IMR-90 (cell line): ENCODE measurements at regions not wholly inside any gene's neighbourhood (a gene's known extent, or its start where the extent isn't known, plus 50 kb on each side); places are given as distances from the start of the nearest gene placed in this dataset.

Experiments
- ATAC-seq: fragments of 200-7000 bp; cut with Tn5 transposase; 2 replicates; pipeline ENCODE4 v1.9.1; 2020; ENCODE audit warnings: low read depth, mild to moderate bottlenecking, moderate library complexity
- BruUV-seq: library from RNA; stranded (reverse); fragments of 400-500 nt; replicated peaks from 2 replicates; lab custom pipeline; 2021; lab: Mats Ljungman, UMichigan
- CTCF ChIA-PET: fragments of 300-600 bp; formaldehyde crosslinking; extraction: SDS; loops from one replicate; lab custom pipeline; 2021; ENCODE audit warnings: antibody characterized with exemption; lab: Yijun Ruan, JAX
- POLR2A ChIA-PET: fragments of 300-600 bp; sonication (Branson Sonifier 250); formaldehyde crosslinking; loops from one replicate; lab custom pipeline; 2022; ENCODE audit warnings: antibody characterized with exemption; ENCODE audit not compliant: unreplicated experiment; lab: Charles Lee
- DNase-seq: peaks from one replicate; pipeline ENCODE4 v3.0.0; 2013
- H2AFZ ChIP-seq: replicated peaks from 2 replicates; pipeline ENCODE3; 2013; ENCODE audit warnings: low read length, mild to moderate bottlenecking; ENCODE audit not compliant: poor library complexity
- H2AK5ac ChIP-seq: 2 replicates; pipeline ENCODE4 v1.6.1; 2013; ENCODE audit warnings: low read depth, low read length, inconsistent platforms
- H2AK9ac ChIP-seq: replicated peaks from 2 replicates; pipeline ENCODE3; 2013; ENCODE audit warnings: mild to moderate bottlenecking, low read depth, low read length, moderate library complexity; ENCODE audit not compliant: poor library complexity
- H2BK120ac ChIP-seq: 2 replicates; pipeline ENCODE4 v1.6.1; 2013; ENCODE audit warnings: low read depth, low read length, inconsistent platforms
- H2BK15ac ChIP-seq: 3 replicates; pipeline ENCODE4 v1.6.1; 2013; ENCODE audit warnings: low read depth, low read length, inconsistent platforms
- H2BK20ac ChIP-seq: 2 replicates; pipeline ENCODE4 v1.6.1; 2013; ENCODE audit warnings: low read depth, mild to moderate bottlenecking, inconsistent platforms, low read length, moderate library complexity
- H2BK5ac ChIP-seq: 2 replicates; pipeline ENCODE4 v1.6.1; 2013; ENCODE audit warnings: mild to moderate bottlenecking, low read depth, low read length, inconsistent platforms; ENCODE audit not compliant: poor library complexity, severe bottlenecking
- H3K14ac ChIP-seq: replicated peaks from 2 replicates; pipeline ENCODE4 v1.6.1; 2013; ENCODE audit warnings: low read depth, low read length, inconsistent platforms
- H3K18ac ChIP-seq: 2 replicates; pipeline ENCODE4 v1.6.1; 2013; ENCODE audit warnings: low read depth, low read length, control low read depth
- H3K23ac ChIP-seq: 2 replicates; pipeline ENCODE4 v1.6.1; 2013; ENCODE audit warnings: low read depth, low read length, inconsistent platforms
- H3K27ac ChIP-seq: 2 replicates; pipeline ENCODE4 v1.5.1; 2013; ENCODE audit warnings: mild to moderate bottlenecking, control low read depth, low read length; ENCODE audit not compliant: insufficient read depth
- H3K27me3 ChIP-seq: 2 replicates; pipeline ENCODE4 v1.6.1; 2013; ENCODE audit warnings: low read length; ENCODE audit not compliant: control insufficient read depth, insufficient read depth
- H3K36me3 ChIP-seq: 2 replicates; pipeline ENCODE4 v1.6.1; 2013; ENCODE audit warnings: low read length, mixed read lengths; ENCODE audit not compliant: control insufficient read depth, insufficient read depth
- H3K4ac ChIP-seq: 2 replicates; pipeline ENCODE4 v1.6.1; 2013; ENCODE audit warnings: low read depth, low read length, inconsistent platforms
- H3K4me1 ChIP-seq: 2 replicates; pipeline ENCODE4 v1.6.1; 2013; ENCODE audit warnings: low read length, mixed read lengths; ENCODE audit not compliant: control insufficient read depth, insufficient read depth
- H3K4me2 ChIP-seq: 2 replicates; pipeline ENCODE4 v1.6.1; 2013; ENCODE audit warnings: low read depth, mild to moderate bottlenecking, control low read depth, low read length, moderate library complexity
- H3K4me3 ChIP-seq: 2 replicates; pipeline ENCODE4 v1.5.1; 2013; ENCODE audit warnings: low read depth, mild to moderate bottlenecking, control low read depth, low read length, moderate library complexity; ENCODE audit not compliant: insufficient read depth
- H3K56ac ChIP-seq: 2 replicates; pipeline ENCODE4 v1.6.1; 2013; ENCODE audit warnings: low read length, inconsistent platforms; ENCODE audit not compliant: insufficient read depth; ENCODE audit errors: extremely low read depth
- H3K79me1 ChIP-seq, 2 experiments: 2 replicates each; pipeline ENCODE4 v1.6.1; 2013; ENCODE audit warnings: low read length in 2 of 2, inconsistent platforms in 1 of 2, low read depth in 1 of 2
- H3K9ac ChIP-seq: 2 replicates; pipeline ENCODE4 v1.6.1; 2013; ENCODE audit warnings: low read depth, low read length, control low read depth
- H3K9me1 ChIP-seq: 2 replicates; pipeline ENCODE4 v1.6.1; 2013; ENCODE audit warnings: low read length, inconsistent platforms; ENCODE audit not compliant: insufficient read depth
- H3K9me3 ChIP-seq: 2 replicates; pipeline ENCODE4 v1.6.1; 2013; ENCODE audit warnings: low read length; ENCODE audit not compliant: control insufficient read depth, insufficient read depth
- H4K20me1 ChIP-seq: 2 replicates; pipeline ENCODE4 v1.6.1; 2013; ENCODE audit warnings: low read length, inconsistent platforms; ENCODE audit not compliant: insufficient read depth
- H4K5ac ChIP-seq: 2 replicates; pipeline ENCODE4 v1.6.1; 2013; ENCODE audit warnings: mild to moderate bottlenecking, low read depth, low read length, control low read depth
- H4K8ac ChIP-seq, 2 experiments: 2 replicates each; pipeline ENCODE4 v1.6.1; 2013; ENCODE audit warnings: low read depth in 2 of 2, low read length in 2 of 2, control low read depth in 1 of 2, inconsistent platforms in 1 of 2
- H4K91ac ChIP-seq: 2 replicates; pipeline ENCODE4 v1.6.1; 2013; ENCODE audit warnings: low read depth, low read length, inconsistent platforms; ENCODE audit not compliant: insufficient read depth
- CEBPB ChIP-seq: IDR thresholded peaks from 2 replicates; pipeline ENCODE4 v1.6.1; 2012; ENCODE audit warnings: low read depth, low read length, improper control_type of control experiment
- CHD1 ChIP-seq: IDR thresholded peaks from 2 replicates; pipeline ENCODE4 v1.6.1; 2012; ENCODE audit warnings: low read depth, low read length, improper control_type of control experiment
- MAFK ChIP-seq: IDR thresholded peaks from 2 replicates; pipeline ENCODE4 v1.6.1; 2012; ENCODE audit warnings: low read depth, low read length, improper control_type of control experiment
- MXI1 ChIP-seq: IDR thresholded peaks from 2 replicates; pipeline ENCODE4 v1.6.1; 2012; ENCODE audit warnings: low read depth, mild to moderate bottlenecking, low read length, moderate library complexity, borderline replicate concordance
- NFE2L2 ChIP-seq: fragments of 150-350 bp; IDR thresholded peaks from 2 replicates; pipeline ENCODE4 v1.6.1; 2016; ENCODE audit warnings: low read depth, mild to moderate bottlenecking, low read length
- RAD21 ChIP-seq: IDR thresholded peaks from 2 replicates; pipeline ENCODE4 v1.6.1; 2012; ENCODE audit warnings: low read length, improper control_type of control experiment
- RCOR1 ChIP-seq: IDR thresholded peaks from 2 replicates; pipeline ENCODE4 v1.6.1; 2012; ENCODE audit warnings: mild to moderate bottlenecking, low read length, improper control_type of control experiment; ENCODE audit not compliant: insufficient replicate concordance
- WGBS, 2 experiments: methylation state at CpG; one replicate each; pipeline versions ENCODE4 v1.1.5 to v1.1.7; 2013; ENCODE audit warnings: missing lambda C conversion rate in 2 of 2; ENCODE audit not compliant: insufficient read length in 1 of 2; ENCODE audit errors: extremely low coverage in 2 of 2; 5-methylcytosine and 5-hydroxymethylcytosine counted together
- dilution Hi-C: fragments of 300-500 bp; cut with HindIII; formaldehyde crosslinking; loops from one replicate; pipeline ENCODE4 v1.14.3; 2018; ENCODE audit warnings: low sequenced_read_pairs; ENCODE audit not compliant: unreplicated experiment
- in situ Hi-C: fragments of 300-500 bp; cut with MboI; formaldehyde crosslinking; loops from 3 replicates; pipeline ENCODE4 v1.14.3; 2019; ENCODE audit warnings: low sequenced_read_pairs, inconsistent platforms, mixed read lengths
- intact Hi-C: fragments of 100-400 bp; cut with micrococcal nuclease; formaldehyde crosslinking; loops from 2 replicates; pipeline ENCODE4 v1.10.0; 2022
- TF ChIP-seq, protein P1 (sequence below): conservative IDR thresholded peaks from 2 replicates; pipeline ENCODE4 v1.5.1; 2012; ENCODE audit warnings: mild to moderate bottlenecking, low read depth, low read length, improper control_type of control experiment

- no peak overlapping the region for H3K56ac ChIP-seq
- H2BK15ac ChIP-seq = no peak overlapping the region
- no peak overlapping the region for H4K5ac ChIP-seq
- ATAC-seq (no peak), DNase-seq (no peak)
- H3K9me3 ChIP-seq = no peaks in the 10 kb centered on the region
- in situ Hi-C loops = no loop called here
- POLR2A ChIA-PET = no interaction called here
- H2BK5ac ChIP-seq = no peak overlapping the region
- no peak overlapping the region for H3K4ac ChIP-seq
- BruUV-seq = no TSS peak
- no peak overlapping the region for H3K9ac ChIP-seq
- H3K14ac ChIP-seq = no peak overlapping the region
- H4K20me1 ChIP-seq = no peaks in the 10 kb centered on the region
- no peak overlapping the region for H2BK120ac ChIP-seq
- no peaks in the 10 kb centered on the region for H3K9me1 ChIP-seq
- CTCF ChIA-PET = interaction anchor here (0.6 to 1.4 kb wide), 2 partner anchors 122 to 136 kb away, joined by 3 to 5 read pairs; no protein-coding TSS in a partner anchor
- peaks cover 4% of the 10 kb centered on the region; the same call in 1 of the 2 replicates for H3K27me3 ChIP-seq
- H3K4me1 ChIP-seq = no peaks in the 10 kb centered on the region
- no peak overlapping the region for H3K27ac ChIP-seq
- H4K91ac ChIP-seq = no peak overlapping the region
- intact Hi-C loops = no loop called here
- no peak overlapping the region for H2AFZ ChIP-seq
- H3K4me2 ChIP-seq = no peak overlapping the region
- no CpG with 5 or more reads among the region's 3 CpGs for WGBS, 2 experiments
- no peak for TF ChIP-seq RAD21
- TF ChIP-seq CEBPB = no peak
- no peak for TF ChIP-seq MAFK
- no peak for TF ChIP-seq CHD1
- TF ChIP-seq, protein P1, sequence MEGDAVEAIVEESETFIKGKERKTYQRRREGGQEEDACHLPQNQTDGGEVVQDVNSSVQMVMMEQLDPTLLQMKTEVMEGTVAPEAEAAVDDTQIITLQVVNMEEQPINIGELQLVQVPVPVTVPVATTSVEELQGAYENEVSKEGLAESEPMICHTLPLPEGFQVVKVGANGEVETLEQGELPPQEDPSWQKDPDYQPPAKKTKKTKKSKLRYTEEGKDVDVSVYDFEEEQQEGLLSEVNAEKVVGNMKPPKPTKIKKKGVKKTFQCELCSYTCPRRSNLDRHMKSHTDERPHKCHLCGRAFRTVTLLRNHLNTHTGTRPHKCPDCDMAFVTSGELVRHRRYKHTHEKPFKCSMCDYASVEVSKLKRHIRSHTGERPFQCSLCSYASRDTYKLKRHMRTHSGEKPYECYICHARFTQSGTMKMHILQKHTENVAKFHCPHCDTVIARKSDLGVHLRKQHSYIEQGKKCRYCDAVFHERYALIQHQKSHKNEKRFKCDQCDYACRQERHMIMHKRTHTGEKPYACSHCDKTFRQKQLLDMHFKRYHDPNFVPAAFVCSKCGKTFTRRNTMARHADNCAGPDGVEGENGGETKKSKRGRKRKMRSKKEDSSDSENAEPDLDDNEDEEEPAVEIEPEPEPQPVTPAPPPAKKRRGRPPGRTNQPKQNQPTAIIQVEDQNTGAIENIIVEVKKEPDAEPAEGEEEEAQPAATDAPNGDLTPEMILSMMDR = no peak
- no peak for TF ChIP-seq NFE2L2
- TF ChIP-seq RCOR1 = no peak
- no peak for TF ChIP-seq MXI1
- H3K18ac ChIP-seq = no peak overlapping the region
- H2AK9ac ChIP-seq = no peak overlapping the region
- H2AK5ac ChIP-seq = no peak overlapping the region
- no peak overlapping the region for H4K8ac ChIP-seq
- no peaks in the 10 kb centered on the region for H3K36me3 ChIP-seq
- H3K23ac ChIP-seq = no peak overlapping the region
- dilution Hi-C loops = no loop called here
- H3K79me1 ChIP-seq = no peaks in the 10 kb centered on the region
- H2BK20ac ChIP-seq = no peak overlapping the region
- H3K4me3 ChIP-seq = no peak overlapping the region
These were observed 209.0 kb upstream of the RPS23 start for GRCh38 chr5:82487131-82487530.
